Type B pancreatic cell (in vitro differentiated cells): ENCODE measurements at regions not wholly inside any gene's neighbourhood (a gene's known extent, or its start where the extent isn't known, plus 50 kb on each side); places are given as distances from the start of the nearest gene placed in this dataset.

Experiments used
- DNase-seq: peaks from one replicate; pipeline ENCODE4 v3.0.0; 2021; ENCODE audit warnings: mixed read lengths; ENCODE audit not compliant: unreplicated experiment; ENCODE audit errors: extremely low spot score
- H3K27ac Mint-ChIP-seq: 2 replicates; pipeline ENCODE4 v1.8.0; 2021; ENCODE audit warnings: mild to moderate bottlenecking, mixed read lengths
- H3K27me3 Mint-ChIP-seq: 2 replicates; pipeline ENCODE4 v1.8.0; 2021; ENCODE audit warnings: mixed read lengths
- H3K36me3 Mint-ChIP-seq: 2 replicates; pipeline ENCODE4 v1.8.0; 2021; ENCODE audit warnings: mixed read lengths
- H3K4me1 Mint-ChIP-seq: one replicate; pipeline ENCODE4 v1.8.0; 2021; ENCODE audit warnings: mixed read lengths; ENCODE audit not compliant: unreplicated experiment
- H3K4me3 Mint-ChIP-seq: 2 replicates; pipeline ENCODE4 v1.8.0; 2021; ENCODE audit warnings: mild to moderate bottlenecking, mixed read lengths
- H3K9me3 Mint-ChIP-seq: 2 replicates; pipeline ENCODE4 v1.8.0; 2021; ENCODE audit warnings: mixed read lengths
- CTCF ChIP-seq: fragments of 200-600 bp; sonication (generic); conservative IDR thresholded peaks from 2 replicates; pipeline ENCODE4 v1.5.0; 2021; ENCODE audit warnings: antibody characterized with exemption, mild to moderate bottlenecking

DNA sequence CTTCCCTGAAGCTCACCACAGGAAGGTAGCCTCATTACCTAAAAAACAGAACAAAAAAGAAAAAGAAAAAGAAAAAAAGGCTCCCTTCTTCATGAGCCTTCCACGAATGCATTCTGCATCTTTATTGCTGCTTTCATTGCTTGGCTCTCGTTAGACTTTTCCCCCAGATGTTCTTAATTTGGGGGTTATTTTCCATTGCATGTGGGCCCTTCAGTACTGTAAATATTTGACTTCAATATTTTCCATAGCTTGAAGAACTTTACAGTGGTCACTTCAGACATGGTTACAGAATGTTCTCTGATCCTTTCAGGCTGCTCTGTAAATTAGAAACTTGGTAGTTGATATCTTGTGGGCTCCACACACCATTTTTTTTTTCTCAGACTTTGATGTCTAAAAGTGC lies 65.6 kb upstream of the COPS8 start:
- Mint-ChIP-seq H3K9me3 (no peaks in the 10 kb centered on the region), H3K4me1 (peaks cover 12% of the 10 kb centered on the region), H3K4me3 (no peak overlapping the region), H3K36me3 (no peaks in the 10 kb centered on the region), H3K27me3 (peaks cover 4% of the 10 kb centered on the region), H3K27ac (no peak overlapping the region)
- no peak for DNase-seq
- TF ChIP-seq CTCF, result no peak

DNA sequence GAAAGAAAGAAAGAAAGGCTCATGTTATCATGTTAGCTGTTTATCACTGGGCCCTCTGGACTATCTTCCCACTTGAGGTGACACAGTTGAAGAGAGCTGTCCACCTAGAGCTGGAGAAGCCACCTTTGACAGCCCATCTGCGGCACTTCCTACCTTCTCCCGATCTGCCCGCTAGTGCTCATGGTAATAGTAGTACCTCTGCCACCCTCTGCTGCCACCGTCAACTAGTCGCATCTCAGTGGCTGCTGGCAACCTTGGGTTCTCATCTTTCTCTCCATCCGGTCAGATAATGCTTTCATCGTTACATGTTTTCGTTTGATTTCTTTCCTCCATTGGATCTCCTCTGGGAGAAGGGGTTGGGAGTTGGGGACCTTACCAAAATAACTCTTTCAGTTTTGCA lies 63.2 kb upstream of the COPS8 start:
- H3K4me1 Mint-ChIP-seq, result peaks cover 8% of the 10 kb centered on the region
- H3K27ac Mint-ChIP-seq, result no peak overlapping the region
- TF ChIP-seq CTCF, result no peak
- DNase-seq, result no peak
- H3K4me3 Mint-ChIP-seq, result no peak overlapping the region
- H3K36me3 Mint-ChIP-seq, result peaks cover 1% of the 10 kb centered on the region
- no peaks in the 10 kb centered on the region for H3K9me3 Mint-ChIP-seq
- H3K27me3 Mint-ChIP-seq, result peaks cover 5% of the 10 kb centered on the region

DNA sequence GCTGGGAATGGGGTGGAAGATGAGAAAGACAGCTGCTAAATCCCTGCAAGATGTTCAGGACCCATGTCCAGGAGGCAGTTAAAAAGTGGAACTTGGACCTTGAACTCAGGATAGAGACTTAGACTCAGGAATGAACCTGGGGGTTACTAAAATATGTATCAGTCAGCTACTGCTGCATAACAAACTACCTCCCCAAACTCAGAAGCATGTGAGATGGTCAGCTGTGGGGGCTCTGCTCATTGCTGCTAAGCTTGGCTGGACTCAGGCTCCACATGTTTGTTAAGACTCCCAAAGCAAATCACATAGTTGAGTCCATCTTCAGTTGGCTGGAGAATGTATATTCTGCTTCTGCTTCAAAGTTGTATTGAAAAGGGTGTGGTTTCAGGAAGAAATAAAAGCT lies 61.4 kb upstream of the COPS8 start:
- no peak overlapping the region for H3K27ac Mint-ChIP-seq
- no peak overlapping the region for H3K4me3 Mint-ChIP-seq
- TF ChIP-seq CTCF, result no peak

DNA sequence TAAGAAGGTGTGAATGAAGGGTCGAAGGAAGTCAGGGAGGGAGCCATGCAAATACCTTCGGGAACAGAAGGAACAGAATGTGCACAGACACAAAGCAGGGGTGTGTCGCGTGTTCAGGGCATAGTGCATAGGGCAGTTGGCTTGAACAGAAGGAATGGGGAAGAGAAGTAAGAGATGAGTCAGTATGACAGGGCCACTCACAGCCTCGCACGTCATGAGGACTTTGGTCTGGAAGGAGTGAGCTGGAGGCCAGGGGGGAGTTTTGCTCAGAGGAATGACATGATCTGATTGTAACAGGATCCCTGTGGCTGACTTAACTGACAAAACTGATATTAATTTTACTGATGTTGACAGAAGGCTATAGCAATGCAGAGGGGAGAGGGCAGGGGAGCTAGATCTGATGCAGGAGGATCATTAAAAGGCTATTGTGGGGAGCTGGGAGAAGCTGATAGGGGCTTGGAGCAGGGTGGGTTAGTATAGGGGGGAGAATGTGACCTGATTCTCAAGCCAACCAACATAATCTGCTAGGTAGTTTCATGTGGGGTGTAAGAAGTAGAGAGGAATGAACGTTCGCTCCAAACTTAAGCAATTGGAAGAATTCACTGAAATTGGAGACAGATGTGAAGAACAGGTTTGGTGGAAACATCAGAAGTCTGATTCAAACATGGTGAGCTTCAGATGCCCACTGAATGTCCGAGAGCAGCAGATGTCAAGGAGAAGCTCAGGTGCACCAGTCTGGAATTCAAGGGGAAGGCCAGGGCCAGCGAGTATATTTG lies 60.4 kb upstream of the COPS8 start:
- no peak for TF ChIP-seq CTCF
- Mint-ChIP-seq H3K27me3 (peaks cover 3% of the 10 kb centered on the region), H3K4me1 (peaks cover under 1% of the 10 kb centered on the region), H3K4me3 (no peak overlapping the region), H3K27ac (no peak overlapping the region), H3K9me3 (no peaks in the 10 kb centered on the region), H3K36me3 (peaks cover 3% of the 10 kb centered on the region)
- DNase-seq, result no peak

More for the DNA sequence above, 61.4 kb upstream of the COPS8 start:
- no peaks in the 10 kb centered on the region for H3K9me3 Mint-ChIP-seq
- peaks cover 8% of the 10 kb centered on the region for H3K4me1 Mint-ChIP-seq
- peaks cover 3% of the 10 kb centered on the region for H3K36me3 Mint-ChIP-seq
- H3K27me3 Mint-ChIP-seq, result peaks cover 3% of the 10 kb centered on the region
- DNase-seq, result no peak

- Mint-ChIP-seq H3K4me3 (no peak overlapping the region), H3K27me3 (peaks cover 3% of the 10 kb centered on the region), H3K4me1 (no peaks in the 10 kb centered on the region), H3K36me3 (peaks cover 3% of the 10 kb centered on the region), H3K27ac (peak overlapping the region; percentile 42), H3K9me3 (no peaks in the 10 kb centered on the region)
- TF ChIP-seq CTCF, result peak; percentile 92
- no peak for DNase-seq
These were observed 58.5 kb upstream of the COPS8 start for GRCh38 chr2:237026981-237027711.
